Liver (tissue), 8 donors: ENCODE measurements at regions not wholly inside any gene's neighbourhood (a gene's known extent, or its start where the extent isn't known, plus 50 kb on each side); places are given as distances from the start of the nearest gene placed in this dataset.

Experiments used
- DNase-seq: peaks from one replicate; pipeline ENCODE4 v3.0.0-alpha.2; 2017; ENCODE audit warnings: low spot score
- H3K27ac ChIP-seq, 2 donors: one replicate each; pipeline ENCODE4 v1.7.0; 2013; ENCODE audit warnings: inconsistent platforms in 2 of 2, low read length in 2 of 2, control low read depth in 1 of 2, low read depth in 1 of 2, mild to moderate bottlenecking in 1 of 2
- H3K27me3 ChIP-seq, 4 donors: one replicate each; pipeline versions ENCODE4 v1.6.1 to v1.7.0; 2013; ENCODE audit warnings: low read length in 3 of 4, inconsistent platforms in 1 of 4, mild to moderate bottlenecking in 1 of 4, moderate library complexity in 1 of 4; ENCODE audit not compliant: control insufficient read depth in 4 of 4, insufficient read depth in 4 of 4
- H3K36me3 ChIP-seq, 4 donors: one replicate each; pipeline versions ENCODE4 v1.6.1 to v1.7.0; 2013; ENCODE audit warnings: low read length in 3 of 4, mild to moderate bottlenecking in 3 of 4, low read depth in 1 of 4, moderate library complexity in 1 of 4; ENCODE audit not compliant: control insufficient read depth in 4 of 4, insufficient read depth in 3 of 4
- H3K4me1 ChIP-seq, 4 donors: one replicate each; pipeline versions ENCODE4 v1.6.1 to v1.7.0; 2013; ENCODE audit warnings: low read length in 3 of 4, mild to moderate bottlenecking in 3 of 4, moderate library complexity in 1 of 4; ENCODE audit not compliant: control insufficient read depth in 4 of 4, insufficient read depth in 4 of 4
- H3K4me3 ChIP-seq, 3 donors: one replicate each; pipeline versions ENCODE4 v1.6.1 to v1.7.0; 2013; ENCODE audit warnings: low read length in 3 of 3, control low read depth in 1 of 3, low read depth in 1 of 3, mild to moderate bottlenecking in 1 of 3
- H3K9ac ChIP-seq, 2 donors: one replicate each; pipeline ENCODE4 v1.7.0; 2013; ENCODE audit warnings: low read length in 2 of 2, mild to moderate bottlenecking in 2 of 2, moderate library complexity in 2 of 2, control low read depth in 1 of 2, low read depth in 1 of 2
- H3K9me3 ChIP-seq, 4 donors: one replicate each; pipeline versions ENCODE4 v1.6.1 to v1.7.0; 2013; ENCODE audit warnings: low read length in 3 of 4; ENCODE audit not compliant: control insufficient read depth in 4 of 4
- ATF3 ChIP-seq: IDR thresholded peaks from 2 replicates; pipeline ENCODE4 v1.6.1; 2016; ENCODE audit warnings: antibody characterized with exemption
- CTCF ChIP-seq: fragments of 150-350 bp; IDR thresholded peaks from 2 replicates; pipeline ENCODE4 v1.5.1; 2017; ENCODE audit warnings: improper control_type of control experiment, low read depth, low read length; ENCODE audit not compliant: missing input control
- EGR1 ChIP-seq, 2 donors: IDR thresholded peaks; 2 replicates each; pipeline ENCODE4 v1.6.1; 2016 to 2018; ENCODE audit warnings: antibody characterized with exemption in 2 of 2, low read depth in 2 of 2
- FOXA1 ChIP-seq: IDR thresholded peaks from 2 replicates; pipeline ENCODE4 v1.6.1; 2016; ENCODE audit warnings: antibody characterized with exemption
- FOXA2 ChIP-seq: IDR thresholded peaks from 2 replicates; pipeline ENCODE4 v1.6.1; 2016; ENCODE audit warnings: antibody characterized with exemption
- GABPA ChIP-seq, 2 donors: IDR thresholded peaks in 1 of 2; conservative IDR thresholded peaks in 1 of 2; 2 replicates each; pipeline ENCODE4 v1.6.1; 2016; ENCODE audit warnings: antibody characterized with exemption in 2 of 2, mild to moderate bottlenecking in 1 of 2, moderate library complexity in 1 of 2
- HNF4A ChIP-seq, 2 donors: conservative IDR thresholded peaks; 2 replicates each; pipeline ENCODE4 v1.6.1; 2016; ENCODE audit warnings: antibody characterized with exemption in 2 of 2, mild to moderate bottlenecking in 2 of 2
- HNF4G ChIP-seq: IDR thresholded peaks from 2 replicates; pipeline ENCODE4 v1.6.1; 2016; ENCODE audit warnings: antibody characterized with exemption
- JUND ChIP-seq, 2 donors: IDR thresholded peaks; 2 replicates each; pipeline ENCODE4 v1.6.1; 2016; ENCODE audit warnings: antibody characterized with exemption in 2 of 2
- MAX ChIP-seq: IDR thresholded peaks from 2 replicates; pipeline ENCODE4 v1.6.1; 2016; ENCODE audit warnings: antibody characterized with exemption
- NR2F2 ChIP-seq: IDR thresholded peaks from 2 replicates; pipeline ENCODE4 v1.6.1; 2016; ENCODE audit warnings: antibody characterized with exemption
- RAD21 ChIP-seq, 2 donors: IDR thresholded peaks; 2 replicates each; pipeline ENCODE4 v1.6.1; 2016; ENCODE audit warnings: antibody characterized with exemption in 2 of 2, mild to moderate bottlenecking in 2 of 2
- REST ChIP-seq: IDR thresholded peaks from 2 replicates; pipeline ENCODE4 v1.6.1; 2016; ENCODE audit warnings: antibody characterized with exemption, mild to moderate bottlenecking
- SP1 ChIP-seq: IDR thresholded peaks from 2 replicates; pipeline ENCODE4 v1.6.1; 2018; ENCODE audit warnings: antibody characterized with exemption, mild to moderate bottlenecking
- TAF1 ChIP-seq: conservative IDR thresholded peaks from 2 replicates; pipeline ENCODE4 v1.6.1; 2016; ENCODE audit warnings: antibody characterized with exemption, mild to moderate bottlenecking
- YY1 ChIP-seq: IDR thresholded peaks from 2 replicates; pipeline ENCODE4 v1.6.1; 2016; ENCODE audit warnings: antibody characterized with exemption, mild to moderate bottlenecking
- ZBTB33 ChIP-seq: IDR thresholded peaks from 2 replicates; pipeline ENCODE4 v1.6.1; 2016; ENCODE audit warnings: antibody characterized with exemption
- WGBS: extraction: QIAGEN DNeasy Blood & Tissue Kit; methylation state at CpG from one replicate; pipeline ENCODE4 v1.1.7; 2013; 5-methylcytosine and 5-hydroxymethylcytosine counted together
- donor health status: healthy.
- donor health status: healthy.
- donor health status: healthy.
- donor health status: healthy.
- donor health status: healthy.

- H3K27ac ChIP-seq, result no peak overlapping the region
- 70% methylated on average over 1 of the region's 1 CpG for WGBS
- H3K9me3 ChIP-seq, result peaks cover 0 to 1% (median 0%) of the 10 kb centered on the region in 4 donors
- no peaks in the 10 kb centered on the region for H3K36me3 ChIP-seq
- no peak for DNase-seq
- no peak overlapping the region for H3K4me3 ChIP-seq
- no peaks in the 10 kb centered on the region for H3K27me3 ChIP-seq
- H3K9ac ChIP-seq, result no peak overlapping the region
- no peak for TF ChIP-seq CTCF
- TF ChIP-seq SP1, result no peak
- no peak for TF ChIP-seq FOXA1
- TF ChIP-seq NR2F2, result no peak
- TF ChIP-seq REST, result no peak
- no peak for TF ChIP-seq ATF3
- TF ChIP-seq TAF1, result no peak
- TF ChIP-seq FOXA2, result no peak
- TF ChIP-seq HNF4G, result no peak
- no peak for TF ChIP-seq YY1
- TF ChIP-seq JUND (IDR thresholded peaks at IDR 0.05), result no peak
- TF ChIP-seq ZBTB33, result no peak
- no peak for TF ChIP-seq MAX
- TF ChIP-seq EGR1 (IDR thresholded peaks at IDR 0.05; ENCODE audit: low read depth in 2 of 2), result no peak
- no peak for TF ChIP-seq RAD21 (IDR thresholded peaks at IDR 0.05)
- TF ChIP-seq GABPA (IDR thresholded peaks at IDR 0.05 in 1 of 2, conservative IDR thresholded peaks at IDR 0.05 in 1 of 2), result no peak
- no peak for TF ChIP-seq HNF4A (conservative IDR thresholded peaks at IDR 0.05)
- H3K4me1 ChIP-seq, result no peaks in the 10 kb centered on the region
These were observed 87.2 kb upstream of the GALNT5 start for GRCh38 chr2:157170299-157170698.

GRCh38 chr2:157172239-157172638, 85.3 kb upstream of the GALNT5 start:
- DNase-seq, result no peak
- H3K9ac ChIP-seq, result no peak overlapping the region
- H3K36me3 ChIP-seq, result no peaks in the 10 kb centered on the region
- no peaks in the 10 kb centered on the region for H3K4me1 ChIP-seq
- no peak overlapping the region for H3K27ac ChIP-seq
- no peaks in the 10 kb centered on the region for H3K27me3 ChIP-seq
- H3K4me3 ChIP-seq, result no peak overlapping the region
- H3K9me3 ChIP-seq, result no peaks in the 10 kb centered on the region
- TF ChIP-seq HNF4A (conservative IDR thresholded peaks at IDR 0.05), result no peak
- no peak for TF ChIP-seq ATF3
- no peak for TF ChIP-seq NR2F2
- TF ChIP-seq HNF4G, result no peak
- TF ChIP-seq JUND (IDR thresholded peaks at IDR 0.05), result no peak
- no peak for TF ChIP-seq EGR1 (IDR thresholded peaks at IDR 0.05; ENCODE audit: low read depth in 2 of 2)
- no peak for TF ChIP-seq SP1
- TF ChIP-seq YY1, result no peak
- no peak for TF ChIP-seq MAX
- no peak for TF ChIP-seq GABPA (IDR thresholded peaks at IDR 0.05 in 1 of 2, conservative IDR thresholded peaks at IDR 0.05 in 1 of 2)
- TF ChIP-seq TAF1, result no peak
- no peak for TF ChIP-seq FOXA1
- TF ChIP-seq CTCF, result no peak
- no peak for TF ChIP-seq REST
